Middle frontal gyrus (tissue), 1 donor: ENCODE measurements at regions not wholly inside any gene's neighbourhood (a gene's known extent, or its start where the extent isn't known, plus 50 kb on each side); places are given as distances from the start of the nearest gene placed in this dataset.
"Not testable (repeated sequence)": the region's sequence is repeated elsewhere in the genome, so short reads cannot be mapped to it uniquely, and the experiment has no call there.

Experiments
- DNase-seq: peaks from one replicate; pipeline ENCODE4 v3.0.0-alpha.2; 2015; ENCODE audit warnings: low spot score; ENCODE audit errors: extremely low spot score

DNA sequence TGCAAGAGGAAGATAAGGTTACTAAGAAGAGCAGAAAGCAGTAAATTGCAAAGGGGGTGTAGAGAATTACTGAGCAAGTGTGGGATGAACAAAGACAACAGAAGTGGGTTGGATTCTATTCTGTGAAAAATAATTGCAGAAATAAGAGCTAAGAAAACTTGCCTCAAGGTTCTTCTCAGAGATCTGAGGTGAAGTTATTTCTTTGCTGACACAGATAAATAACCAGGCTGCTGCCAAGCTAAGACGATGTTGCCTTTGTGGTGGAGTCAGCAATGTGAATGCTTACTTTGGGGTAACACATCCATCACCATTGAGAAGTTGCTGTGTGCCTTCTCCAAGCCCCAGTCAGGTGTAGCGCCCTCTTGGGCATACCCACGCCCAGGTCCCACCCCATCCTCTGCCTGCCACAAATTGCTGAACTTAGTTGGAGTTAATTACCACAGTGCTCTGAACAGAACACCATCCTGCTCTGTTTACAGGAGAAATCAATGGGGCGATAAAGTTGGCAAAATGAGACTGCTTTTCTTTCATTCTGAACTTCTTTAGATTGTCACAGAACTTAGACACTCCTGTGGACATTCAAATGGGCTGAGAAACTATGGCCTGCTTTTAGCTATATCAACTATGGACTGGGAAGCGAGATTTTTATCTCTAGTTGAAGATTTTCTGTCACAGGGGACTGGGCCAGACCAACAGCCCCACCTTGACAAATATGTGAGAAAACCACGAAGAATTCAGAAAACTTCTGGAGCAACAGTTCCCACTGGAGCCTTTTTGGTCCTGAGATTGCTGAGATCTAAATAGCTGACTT is 283.6 kb downstream of the TMX3 start:
- no peak for DNase-seq

DNA sequence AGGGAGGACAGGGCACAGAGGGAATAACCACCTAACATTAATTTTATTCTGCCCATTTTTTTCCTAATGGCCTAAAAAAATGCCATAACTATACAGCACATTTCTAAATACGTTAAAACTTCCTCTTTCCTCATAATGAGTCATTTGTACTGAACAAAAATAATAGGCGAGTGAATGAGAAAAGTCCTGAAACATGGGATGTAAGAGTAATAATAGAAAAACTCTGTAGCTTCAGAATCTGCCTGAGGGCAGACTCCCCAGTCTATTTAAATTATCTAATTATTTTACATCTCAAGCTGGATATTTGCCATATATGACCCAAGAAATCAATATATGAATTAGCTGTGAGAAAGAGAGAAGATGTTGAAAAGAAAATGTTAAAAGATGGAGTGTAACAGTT is 285.1 kb downstream of the TMX3 start:
- DNase-seq, result no peak

DNA sequence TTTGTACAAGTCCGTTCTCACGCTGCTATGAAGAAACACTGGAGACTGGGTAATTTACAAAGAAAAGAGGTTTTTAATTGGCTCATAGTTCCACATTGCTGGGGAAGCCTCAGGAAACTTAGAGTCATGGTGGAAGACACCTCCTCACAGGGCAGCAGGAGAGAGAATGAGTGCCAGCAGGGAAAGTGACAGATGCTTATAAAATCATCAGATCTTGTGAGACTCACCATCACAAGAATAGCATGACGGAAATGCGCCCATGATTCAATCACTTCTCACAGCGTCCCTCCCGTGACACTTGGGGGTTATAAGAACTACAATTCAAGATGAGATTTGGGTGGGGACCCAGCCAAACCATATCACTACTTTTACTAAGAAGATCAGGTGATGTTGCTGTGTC is 285.8 kb downstream of the TMX3 start:
- DNase-seq, result no peak

DNA sequence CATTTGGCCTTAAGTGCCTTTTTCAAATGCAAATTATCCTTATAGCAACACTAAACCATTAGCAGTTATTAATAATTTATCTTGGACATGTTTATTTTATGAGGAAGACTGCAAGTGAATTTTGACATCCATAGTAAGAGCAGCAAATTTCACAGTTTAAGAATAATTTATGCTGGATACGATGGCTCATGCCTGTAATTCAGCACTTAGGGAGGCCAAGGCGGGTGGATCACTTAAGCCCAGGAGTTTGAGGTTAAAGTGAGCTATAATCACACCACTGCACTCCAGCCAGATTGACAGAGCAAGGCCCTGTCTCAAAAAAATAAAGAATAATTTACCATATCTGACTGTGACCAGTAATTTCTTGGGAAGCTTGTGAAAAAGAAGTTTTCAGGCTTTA is 286.2 kb downstream of the TMX3 start:
- DNase-seq, result no peak

DNA sequence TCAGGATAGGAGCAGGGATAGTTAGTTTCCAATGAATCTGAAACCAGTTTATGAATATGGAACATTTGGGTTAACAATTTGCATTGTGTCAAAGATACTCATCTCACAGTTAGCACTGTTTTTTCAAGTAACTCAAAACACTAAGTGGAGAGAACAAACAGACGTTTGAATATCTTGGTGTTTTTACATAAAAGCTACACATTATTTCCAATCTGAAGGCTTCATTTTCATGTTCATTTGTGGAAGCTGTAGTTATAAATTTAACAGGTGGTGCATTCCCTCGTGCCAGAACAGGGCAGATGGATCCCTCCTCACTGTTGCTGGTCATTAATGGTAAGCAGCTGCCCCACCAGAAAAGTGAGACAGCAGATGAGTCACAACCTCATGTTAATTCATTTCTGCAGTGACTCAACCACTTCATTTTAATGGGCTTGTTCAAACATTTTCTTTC is 286.9 kb downstream of the TMX3 start:
- DNase-seq, result peak; percentile 41

DNA sequence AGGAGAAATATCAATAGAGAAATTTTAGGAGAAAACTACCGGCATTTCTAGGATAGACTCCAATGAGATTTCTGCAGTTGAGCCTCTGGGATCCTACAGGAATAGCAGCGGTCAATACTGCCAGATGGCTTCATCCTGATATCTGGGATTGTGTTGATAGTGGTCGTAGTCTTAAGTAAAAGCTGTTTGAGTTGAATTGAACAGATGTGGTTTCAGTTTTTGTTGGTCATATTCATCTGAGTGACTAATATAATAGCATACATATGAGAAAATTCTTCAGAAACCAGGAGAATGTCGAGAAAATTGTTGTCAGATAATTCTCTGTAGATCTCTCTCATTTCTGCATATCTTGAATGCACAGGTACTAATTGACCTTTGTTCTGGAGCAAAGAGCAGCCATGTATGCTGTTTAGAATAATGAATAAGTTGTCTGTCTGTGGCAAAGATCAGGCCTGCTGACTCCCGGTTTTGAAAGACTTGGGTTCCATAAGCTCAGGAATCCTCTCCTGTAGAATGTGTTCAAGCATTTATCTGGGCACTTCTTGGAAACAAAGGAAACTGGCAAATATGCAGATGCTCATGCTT is 288.1 kb downstream of the TMX3 start:
- no peak for DNase-seq

DNA sequence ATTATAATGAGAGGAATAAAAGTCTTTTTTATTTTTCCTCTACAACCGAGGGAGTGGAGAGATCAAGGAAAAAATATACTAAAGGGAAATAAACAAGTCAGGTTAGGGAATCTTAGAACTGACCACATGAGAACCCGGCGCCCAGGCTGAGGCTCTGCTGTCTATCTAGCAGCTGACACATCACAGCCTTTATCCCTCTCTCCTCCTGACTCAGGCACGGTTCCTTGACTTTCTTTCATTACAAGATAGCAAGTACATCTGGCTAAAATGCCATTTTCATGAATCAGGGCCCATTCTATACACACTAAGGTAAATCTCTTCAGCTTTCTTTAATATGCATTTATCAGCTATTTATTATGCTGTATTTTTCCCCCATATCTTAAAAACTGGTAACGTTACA is 296.0 kb downstream of the TMX3 start:
- DNase-seq, result no peak

DNA sequence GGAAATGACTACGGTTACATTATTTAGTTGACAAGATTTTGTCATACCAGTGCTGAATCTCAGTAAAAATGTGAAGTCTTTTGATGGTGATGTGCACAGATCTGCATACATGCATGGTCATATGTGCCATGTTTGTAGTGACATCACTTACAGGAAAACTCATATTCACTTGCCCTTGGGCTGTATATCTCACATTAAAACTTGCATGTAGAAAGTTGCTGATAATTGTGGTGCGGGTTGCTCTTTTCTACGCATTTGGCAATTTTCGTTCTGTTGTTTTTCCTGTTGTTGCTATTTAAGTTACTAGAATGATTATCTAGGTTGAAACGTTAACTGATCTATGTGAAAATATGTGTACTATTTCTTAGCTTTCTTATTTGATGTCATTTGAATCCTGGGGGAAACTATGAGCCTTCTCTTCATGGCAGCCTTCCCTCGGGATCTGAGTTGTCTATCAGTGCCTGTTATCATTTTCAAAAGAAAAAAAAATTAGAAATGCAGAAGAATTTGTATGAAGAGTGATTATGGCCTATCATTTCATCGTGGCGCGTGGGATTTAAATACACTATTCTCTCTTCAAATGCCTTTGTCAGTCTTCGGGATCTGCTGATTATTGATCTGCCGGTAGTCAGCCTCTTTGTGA is 296.6 kb downstream of the TMX3 start:
- no peak for DNase-seq

DNA sequence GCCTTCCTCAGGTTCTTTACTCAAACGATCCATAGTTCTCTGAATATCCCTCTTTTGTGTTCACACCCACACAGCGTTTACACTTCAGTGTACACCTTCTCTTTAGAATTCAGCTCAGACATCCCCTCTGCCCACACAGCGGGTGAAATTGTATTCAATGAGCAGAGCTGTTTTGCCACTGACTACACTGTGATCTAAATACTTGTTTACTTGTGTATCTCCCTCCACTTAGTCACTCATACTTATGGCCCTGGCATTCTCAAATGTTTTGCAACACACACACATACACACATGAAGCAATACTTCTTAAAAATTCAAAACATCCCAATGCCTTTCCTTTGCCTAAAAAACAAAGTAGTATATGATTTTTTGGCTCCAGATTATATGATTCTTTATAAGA is 297.1 kb downstream of the TMX3 start:
- DNase-seq, result no peak

DNA sequence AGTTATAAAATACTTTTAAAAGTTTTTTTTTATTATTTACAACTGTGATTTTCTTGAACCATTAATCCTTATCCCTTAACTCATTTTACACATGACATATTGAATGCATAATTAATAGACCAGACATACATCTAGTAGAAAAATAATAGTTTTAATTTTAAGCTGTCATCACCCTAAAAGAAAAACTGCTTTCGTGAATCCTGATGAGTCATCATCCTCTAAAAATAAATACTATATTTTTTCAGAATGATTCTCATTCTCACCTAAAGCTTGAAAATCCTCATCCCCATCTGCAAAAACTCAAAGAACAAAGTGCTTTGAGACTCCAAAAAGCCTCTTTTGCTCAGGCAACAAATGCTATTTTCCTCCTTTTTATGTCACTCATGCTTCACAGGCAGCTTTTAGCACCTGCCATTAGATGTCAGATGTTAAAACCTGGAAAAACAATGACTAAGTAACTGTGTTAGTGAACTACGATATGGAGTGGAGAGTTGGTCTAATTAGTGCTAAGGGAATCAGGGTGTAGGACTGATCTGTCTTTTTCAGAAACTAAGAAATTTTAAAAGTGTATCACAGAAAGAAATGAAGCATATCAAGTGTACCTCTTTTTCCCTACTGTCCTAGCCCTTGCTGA is 297.6 kb downstream of the TMX3 start:
- no peak for DNase-seq

DNA sequence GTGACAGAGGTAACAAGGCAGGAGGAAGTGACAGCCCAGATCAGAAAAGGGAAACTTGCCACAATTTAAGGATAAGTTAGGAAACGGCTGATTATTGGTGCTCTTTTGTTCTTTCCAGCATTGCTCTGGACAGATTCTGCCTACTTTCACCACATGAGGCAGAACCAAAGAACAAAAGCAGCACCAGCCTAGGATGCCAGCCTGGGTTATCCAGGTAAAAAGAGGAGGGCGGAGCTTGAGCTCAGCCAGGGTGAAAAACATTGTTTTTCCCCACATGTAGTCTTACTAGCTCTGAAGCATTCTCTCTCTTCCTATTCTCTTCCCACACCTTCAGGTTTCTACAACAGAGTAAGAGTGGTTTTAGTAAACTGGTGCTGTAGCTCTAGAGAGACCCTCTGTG is 300.5 kb downstream of the TMX3 start:
- no peak for DNase-seq

DNA sequence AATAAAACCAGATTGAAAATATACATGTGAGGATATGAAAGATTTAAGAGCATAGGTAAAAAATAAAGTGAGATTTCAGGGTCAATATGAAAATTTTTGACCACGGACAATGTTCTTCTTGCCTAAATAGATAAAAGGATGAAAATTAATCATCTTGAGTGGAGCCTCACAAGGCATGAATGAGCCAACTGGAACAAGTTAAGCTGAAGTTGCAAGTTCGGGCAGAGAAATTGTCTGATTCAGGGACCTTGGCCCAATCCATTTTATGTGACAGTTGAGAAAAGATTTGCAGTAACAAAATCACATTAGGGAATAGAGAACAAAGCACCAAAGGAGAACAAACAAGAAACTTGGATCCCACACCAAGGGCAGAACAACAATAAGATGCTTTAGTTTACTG is 305.3 kb downstream of the TMX3 start:
- DNase-seq, result no peak

DNA sequence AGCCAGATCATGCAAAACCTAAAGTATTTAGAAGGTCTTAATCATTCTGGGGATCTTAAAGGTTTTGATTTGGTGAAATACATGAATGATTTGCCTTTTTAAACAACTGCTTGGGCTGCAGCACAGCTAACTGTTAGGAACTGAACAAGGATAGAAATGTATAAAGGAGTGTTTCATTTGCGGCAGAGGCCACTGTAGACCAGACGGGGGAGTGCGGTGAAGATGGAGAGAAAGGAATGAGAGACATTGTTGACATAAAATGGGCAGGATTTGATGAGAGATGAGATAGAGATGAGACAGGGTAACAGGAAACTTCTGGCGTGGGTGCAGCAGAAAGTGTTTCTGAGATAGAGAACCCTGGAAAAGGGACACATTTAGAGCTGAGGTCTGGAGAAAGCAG is 308.1 kb downstream of the TMX3 start:
- no peak for DNase-seq

DNA sequence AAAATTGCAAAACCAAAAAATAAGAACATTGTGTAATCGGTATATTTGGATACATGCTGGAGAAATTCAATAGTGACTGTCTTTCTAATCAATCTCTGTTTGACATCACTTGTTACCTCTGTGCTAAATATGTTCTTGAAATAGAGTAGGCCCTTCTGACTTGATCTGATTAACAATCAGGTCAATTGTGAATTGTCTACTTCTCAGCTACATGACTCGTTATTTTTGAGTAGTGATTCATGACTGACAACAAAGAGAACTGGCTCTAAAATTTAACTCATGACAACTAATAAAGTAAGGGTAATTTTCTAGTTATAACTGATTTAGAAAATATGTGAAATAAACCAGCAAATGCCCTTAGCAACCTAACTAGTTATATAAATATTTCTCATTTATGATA is 312.1 kb downstream of the TMX3 start:
- no peak for DNase-seq

DNA sequence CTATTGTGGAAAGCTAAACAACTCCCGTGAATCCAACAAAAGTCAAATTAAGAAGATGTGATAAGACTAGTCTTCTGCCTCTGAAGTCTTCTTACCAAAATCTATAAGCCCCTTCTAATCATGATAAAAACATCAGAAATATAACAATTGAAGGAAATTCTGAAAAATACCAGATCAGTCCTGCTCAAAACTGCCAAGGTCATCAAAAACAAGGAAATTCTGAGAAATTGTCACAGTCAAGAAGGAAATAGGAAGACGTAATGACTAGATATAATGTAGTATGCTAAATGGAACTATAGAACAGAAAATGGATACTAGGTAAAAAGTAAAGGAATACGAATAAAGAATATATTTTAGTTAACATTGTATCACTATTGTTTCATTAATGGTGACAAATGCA is 314.0 kb downstream of the TMX3 start:
- no peak for DNase-seq

DNA sequence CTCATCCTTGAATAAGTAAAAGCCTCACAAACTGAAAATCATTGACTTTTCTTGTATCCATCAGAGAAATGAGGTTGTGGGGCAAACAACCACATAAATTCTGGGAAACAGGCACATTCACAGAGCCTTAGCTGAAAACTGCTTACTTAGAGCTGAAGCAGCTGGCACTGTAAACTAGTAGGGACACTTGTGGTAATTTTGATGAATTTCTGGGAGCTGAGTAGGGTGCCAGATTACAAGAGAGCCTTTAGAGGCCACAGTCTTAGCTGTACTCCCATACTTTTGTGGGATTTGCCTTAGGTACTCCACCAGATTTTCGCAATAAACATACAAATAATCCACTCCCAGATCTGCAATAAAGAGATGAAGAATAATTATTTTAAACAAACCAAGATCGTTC is 315.2 kb downstream of the TMX3 start:
- no peak for DNase-seq

DNA sequence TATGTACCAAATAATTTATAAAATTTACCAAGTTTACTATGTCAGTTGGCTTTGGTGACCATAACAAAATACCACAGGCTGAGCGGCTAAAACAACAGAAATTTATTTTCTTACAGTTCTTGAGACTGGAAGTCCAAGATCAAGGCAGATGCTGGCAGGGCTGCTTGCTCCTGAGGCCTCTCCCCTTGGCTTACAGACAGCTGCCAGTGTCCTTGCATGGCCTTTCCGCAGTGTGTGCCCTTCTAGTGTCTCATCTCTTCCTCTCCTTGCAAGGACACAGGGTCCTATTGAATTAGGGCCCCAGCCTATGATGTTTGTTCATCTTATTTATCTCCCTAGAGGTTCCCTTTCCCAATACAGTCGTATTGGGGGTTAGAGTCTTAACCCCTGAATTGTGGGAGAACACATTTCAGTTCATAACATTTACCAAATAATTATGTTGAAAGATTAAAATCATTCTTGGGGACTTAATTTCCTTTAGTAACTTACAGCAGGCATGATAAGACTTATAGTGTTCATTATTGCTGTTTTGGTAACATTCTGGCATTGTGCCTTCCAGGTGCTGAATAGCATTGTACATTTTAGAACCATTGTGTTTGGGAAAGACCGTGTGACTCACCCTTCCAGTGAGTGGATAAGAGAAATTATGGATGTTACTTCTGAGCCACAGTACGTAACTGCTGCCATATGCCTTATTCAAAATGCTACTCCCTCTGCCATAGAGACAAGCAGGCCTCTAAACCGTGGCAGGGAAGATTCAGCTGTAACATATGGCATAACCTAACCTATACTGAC is 317.5 kb downstream of the TMX3 start:
- no peak for DNase-seq

DNA sequence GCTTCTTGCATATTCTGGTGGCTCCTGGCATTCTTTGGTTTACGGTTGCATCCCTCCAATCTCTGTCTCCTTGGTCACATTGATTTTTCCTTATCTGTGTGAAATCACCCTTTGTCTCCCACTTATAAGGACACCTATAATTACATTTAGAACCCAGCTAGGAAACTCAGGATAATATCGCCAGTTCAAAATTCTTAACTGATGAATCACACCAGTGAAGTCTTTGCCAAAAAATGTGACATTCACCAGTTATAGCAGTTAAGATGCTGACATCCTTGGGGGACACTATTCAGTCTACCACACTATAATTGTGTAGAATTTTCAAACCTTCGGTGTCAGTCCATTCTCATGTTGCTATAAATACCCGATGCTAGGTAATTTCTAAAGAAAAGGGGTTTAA is 320.2 kb downstream of the TMX3 start:
- DNase-seq, result no peak

DNA sequence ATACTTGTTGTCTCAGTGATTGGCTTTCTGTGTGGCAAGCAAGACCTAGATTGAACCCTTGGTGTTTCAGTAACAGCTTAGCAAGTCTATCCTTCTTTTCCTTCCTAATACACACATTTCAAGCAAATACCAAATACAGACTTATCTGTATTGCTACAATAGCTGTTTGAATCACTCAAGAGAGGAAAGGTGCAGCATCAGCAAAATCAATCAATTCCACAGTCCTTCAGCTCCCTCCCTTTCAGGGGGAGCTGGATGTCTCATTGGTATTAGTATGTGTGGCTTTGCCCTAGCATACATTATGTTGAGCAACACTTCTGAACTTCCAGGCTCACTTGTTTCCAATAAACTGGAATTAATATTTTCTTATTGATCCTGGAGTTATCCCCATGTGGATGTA is 323.1 kb downstream of the TMX3 start:
- no peak for DNase-seq

DNA sequence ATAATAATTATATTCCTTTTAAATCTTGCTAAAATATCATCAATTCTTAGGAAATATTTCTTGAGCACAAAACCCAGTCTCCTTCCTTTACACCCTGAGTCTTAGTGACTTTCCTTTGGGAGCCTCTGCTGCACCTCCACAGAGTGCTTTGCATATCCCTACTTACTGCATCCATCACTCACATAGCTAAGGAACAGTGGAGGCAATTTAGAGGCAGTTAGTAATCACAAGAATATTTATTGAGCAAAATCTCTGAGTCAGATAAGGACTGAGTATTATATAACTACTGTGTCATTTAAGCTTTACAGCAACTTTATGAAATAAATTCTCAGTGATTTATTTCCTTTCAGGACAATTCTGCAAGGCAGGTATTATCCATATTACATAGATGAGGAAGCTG is 327.7 kb downstream of the TMX3 start:
- DNase-seq, result no peak

DNA sequence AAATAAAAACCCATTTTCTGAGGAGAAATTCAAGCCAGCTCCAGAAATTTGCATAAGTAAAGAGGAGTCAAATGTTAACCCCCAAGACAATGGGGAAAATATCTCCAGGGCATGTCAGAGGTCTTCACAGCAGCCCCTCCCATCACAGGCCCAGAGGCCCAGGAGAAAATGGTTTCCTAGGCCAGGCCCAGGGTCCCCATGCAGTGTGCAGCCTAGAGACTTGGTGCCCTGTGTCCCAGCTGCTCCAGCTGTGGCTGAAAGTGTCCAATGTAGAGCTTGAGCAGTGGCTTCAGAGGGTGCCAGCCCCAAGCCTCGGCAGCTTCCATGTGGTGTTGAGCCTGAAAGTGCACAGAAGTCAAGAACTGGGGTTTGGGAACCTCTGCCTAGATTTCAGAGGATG is 330.9 kb downstream of the TMX3 start:
- DNase-seq, result not testable (repeated sequence)

DNA sequence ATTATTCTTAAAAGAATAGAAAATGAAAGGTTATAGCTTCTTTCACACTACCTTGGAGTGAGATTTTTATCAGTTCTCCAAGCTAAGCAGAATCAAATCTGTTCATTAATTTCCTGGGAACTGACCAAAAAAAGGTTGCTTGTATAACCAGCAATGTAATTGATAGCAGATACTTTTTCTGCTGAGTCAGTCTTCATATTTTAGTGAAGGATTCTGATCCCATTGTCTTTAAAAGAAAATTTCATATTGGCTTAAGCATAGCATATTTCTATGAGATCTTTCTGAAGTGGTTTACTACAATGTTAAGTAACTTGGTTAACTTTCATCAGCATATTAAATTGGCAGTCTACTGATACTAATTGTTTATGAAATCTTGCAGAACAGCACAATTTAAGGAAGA is 338.0 kb downstream of the TMX3 start:
- no peak for DNase-seq
